Smooth muscle cell (in vitro differentiated cells): ENCODE measurements at regions not wholly inside any gene's neighbourhood (a gene's known extent, or its start where the extent isn't known, plus 50 kb on each side); places are given as distances from the start of the nearest gene placed in this dataset.
"Not testable (repeated sequence)": the region's sequence is repeated elsewhere in the genome, so short reads cannot be mapped to it uniquely, and the experiment has no call there.

Experiments used
- DNase-seq: peaks from one replicate; lab custom pipeline; 2025; ENCODE audit not compliant: unreplicated experiment; lab: John Stamatoyannopoulos, UW
- H2AFZ ChIP-seq: fragments of 200-600 bp; sonication (generic); 2 replicates; pipeline ENCODE4 v1.6.0; 2016; ENCODE audit warnings: antibody characterized with exemption, low read depth, mild to moderate bottlenecking
- H3F3A ChIP-seq: fragments of 200-600 bp; sonication (generic); 2 replicates; pipeline ENCODE4 v1.6.0; 2017; ENCODE audit warnings: antibody characterized with exemption, low read depth
- H3K27ac ChIP-seq: fragments of 200-600 bp; sonication (generic); 2 replicates; pipeline ENCODE4 v1.5.1; 2016; ENCODE audit warnings: low read depth, mild to moderate bottlenecking
- H3K27me3 ChIP-seq: fragments of 200-600 bp; sonication (generic); 2 replicates; pipeline ENCODE4 v1.6.1; 2016; ENCODE audit warnings: low read depth, mild to moderate bottlenecking
- H3K36me3 ChIP-seq: fragments of 200-600 bp; sonication (generic); 2 replicates; pipeline ENCODE4 v1.5.1; 2016; ENCODE audit warnings: low read depth
- H3K4me1 ChIP-seq: fragments of 200-600 bp; sonication (generic); 2 replicates; pipeline ENCODE4 v1.5.1; 2016; ENCODE audit warnings: low read depth
- H3K4me2 ChIP-seq: fragments of 200-600 bp; sonication (generic); 2 replicates; pipeline ENCODE4 v1.6.0; 2016; ENCODE audit warnings: mild to moderate bottlenecking
- H3K4me3 ChIP-seq: fragments of 200-600 bp; sonication (generic); 2 replicates; pipeline ENCODE4 v1.5.1; 2016; ENCODE audit warnings: mild to moderate bottlenecking
- H3K79me2 ChIP-seq: fragments of 200-600 bp; sonication (generic); 2 replicates; pipeline ENCODE4 v1.6.0; 2016; ENCODE audit warnings: low read depth, mild to moderate bottlenecking
- H3K9ac ChIP-seq: fragments of 200-600 bp; sonication (generic); 2 replicates; pipeline ENCODE4 v1.6.0; 2016; ENCODE audit warnings: low read depth
- H3K9me3 ChIP-seq: fragments of 200-600 bp; sonication (generic); replicated peaks from 2 replicates; pipeline ENCODE4 v1.5.1; 2016; ENCODE audit warnings: low read depth
- H4K20me1 ChIP-seq: fragments of 200-600 bp; sonication (generic); 2 replicates; pipeline ENCODE4 v1.6.0; 2016; ENCODE audit warnings: low read depth
- WGBS: methylation state at CpG from one replicate; pipeline ENCODE4 v1.1.7; 2016; ENCODE audit warnings: low lambda C conversion rate; 5-methylcytosine and 5-hydroxymethylcytosine counted together
- TF ChIP-seq, protein P1 (sequence below): fragments of 200-600 bp; sonication (generic); IDR thresholded peaks from 2 replicates; pipeline ENCODE4 v1.5.1; 2017; ENCODE audit warnings: borderline replicate concordance, mild to moderate bottlenecking, antibody characterized with exemption; ENCODE audit not compliant: insufficient read depth, poor library complexity, severe bottlenecking

DNA sequence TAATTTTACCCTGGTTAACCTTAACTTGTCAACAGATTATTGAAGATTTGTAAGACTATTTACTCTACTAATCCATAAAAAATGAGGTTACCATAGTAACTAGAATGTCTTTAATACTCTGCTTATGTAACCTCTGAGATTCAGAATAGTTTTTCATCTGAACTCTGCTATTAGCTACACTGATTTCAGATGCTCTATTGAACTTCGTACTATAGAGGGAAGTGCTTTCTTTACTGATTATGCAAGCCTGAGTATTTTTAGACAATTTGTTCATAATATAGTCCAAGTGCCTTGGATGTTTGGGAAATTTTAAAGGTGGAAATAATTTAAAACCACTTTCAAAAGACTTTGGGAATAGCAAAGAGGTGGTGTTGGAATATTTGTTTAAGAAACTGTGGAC, 107.9 kb upstream of the GBE1 start:
- 93% methylated on average over 1 of the region's 1 CpG for WGBS
- DNase-seq, result no peak

DNA sequence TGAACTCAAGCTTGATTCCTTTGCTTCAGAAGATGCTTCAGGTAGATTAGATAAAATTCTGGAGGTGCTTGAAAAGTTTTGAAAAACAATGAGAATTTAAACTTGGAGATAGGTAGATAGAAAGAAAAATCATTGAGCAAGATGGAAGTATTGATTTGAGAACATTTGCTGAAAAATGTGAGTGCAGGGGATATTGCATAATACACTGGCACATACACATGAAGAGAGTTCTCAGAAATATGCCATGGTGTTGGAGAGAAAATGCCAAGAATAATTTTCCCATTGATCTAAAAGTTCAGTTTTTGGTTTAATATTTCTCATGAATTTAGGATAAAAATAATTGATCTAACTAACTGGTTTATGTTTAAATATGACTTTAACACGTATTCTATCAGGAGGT, 107.2 kb upstream of the GBE1 start:
- H3K79me2 ChIP-seq, result no peaks in the 10 kb centered on the region
- 41% methylated on average over 1 of the region's 1 CpG for WGBS
- no peaks in the 10 kb centered on the region for H4K20me1 ChIP-seq
- H3F3A ChIP-seq, result no peaks in the 10 kb centered on the region
- no peak overlapping the region for H3K9ac ChIP-seq
- peaks cover 5% of the 10 kb centered on the region for H3K4me1 ChIP-seq
- H3K4me2 ChIP-seq, result no peak overlapping the region
- no peaks in the 10 kb centered on the region for H3K27me3 ChIP-seq
- no peaks in the 10 kb centered on the region for H3K36me3 ChIP-seq
- no peak overlapping the region for H3K4me3 ChIP-seq
- TF ChIP-seq, protein P1, sequence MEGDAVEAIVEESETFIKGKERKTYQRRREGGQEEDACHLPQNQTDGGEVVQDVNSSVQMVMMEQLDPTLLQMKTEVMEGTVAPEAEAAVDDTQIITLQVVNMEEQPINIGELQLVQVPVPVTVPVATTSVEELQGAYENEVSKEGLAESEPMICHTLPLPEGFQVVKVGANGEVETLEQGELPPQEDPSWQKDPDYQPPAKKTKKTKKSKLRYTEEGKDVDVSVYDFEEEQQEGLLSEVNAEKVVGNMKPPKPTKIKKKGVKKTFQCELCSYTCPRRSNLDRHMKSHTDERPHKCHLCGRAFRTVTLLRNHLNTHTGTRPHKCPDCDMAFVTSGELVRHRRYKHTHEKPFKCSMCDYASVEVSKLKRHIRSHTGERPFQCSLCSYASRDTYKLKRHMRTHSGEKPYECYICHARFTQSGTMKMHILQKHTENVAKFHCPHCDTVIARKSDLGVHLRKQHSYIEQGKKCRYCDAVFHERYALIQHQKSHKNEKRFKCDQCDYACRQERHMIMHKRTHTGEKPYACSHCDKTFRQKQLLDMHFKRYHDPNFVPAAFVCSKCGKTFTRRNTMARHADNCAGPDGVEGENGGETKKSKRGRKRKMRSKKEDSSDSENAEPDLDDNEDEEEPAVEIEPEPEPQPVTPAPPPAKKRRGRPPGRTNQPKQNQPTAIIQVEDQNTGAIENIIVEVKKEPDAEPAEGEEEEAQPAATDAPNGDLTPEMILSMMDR, result no peak
- no peak overlapping the region for H2AFZ ChIP-seq
- no peak overlapping the region for H3K27ac ChIP-seq
- no peak for DNase-seq
- no peaks in the 10 kb centered on the region for H3K9me3 ChIP-seq

More for the DNA sequence above, 107.9 kb upstream of the GBE1 start:
- no peak overlapping the region for H3K4me2 ChIP-seq
- no peaks in the 10 kb centered on the region for H3K9me3 ChIP-seq
- TF ChIP-seq, protein P1, result no peak
- no peaks in the 10 kb centered on the region for H4K20me1 ChIP-seq
- no peaks in the 10 kb centered on the region for H3F3A ChIP-seq
- no peak overlapping the region for H3K27ac ChIP-seq
- H2AFZ ChIP-seq, result no peak overlapping the region
- H3K9ac ChIP-seq, result no peak overlapping the region
- no peaks in the 10 kb centered on the region for H3K79me2 ChIP-seq
- no peaks in the 10 kb centered on the region for H3K36me3 ChIP-seq
- H3K27me3 ChIP-seq, result no peaks in the 10 kb centered on the region
- H3K4me1 ChIP-seq, result peaks cover 3% of the 10 kb centered on the region
- H3K4me3 ChIP-seq, result no peak overlapping the region

DNA sequence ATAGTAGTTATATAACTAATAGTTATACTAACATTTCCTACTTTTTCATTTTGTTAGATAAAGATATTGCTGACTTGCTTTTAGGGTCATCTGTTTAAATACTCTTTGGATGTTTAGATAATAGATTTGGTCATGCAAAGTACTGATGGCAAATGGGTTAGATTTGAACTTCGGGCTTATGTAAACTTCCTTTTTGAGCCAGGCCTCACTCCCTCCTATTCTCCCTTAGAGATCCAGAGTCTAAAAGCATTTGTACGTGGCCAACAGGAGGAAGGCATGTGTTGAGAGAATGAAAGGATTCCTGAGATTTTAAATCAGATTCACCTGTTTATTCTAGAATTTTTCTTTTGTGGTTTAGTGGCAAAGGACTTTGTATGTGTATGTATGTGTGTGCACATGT, 106.4 kb upstream of the GBE1 start:
- Histone ChIP-seq H3K4me1 (peaks cover 5% of the 10 kb centered on the region), H3K27me3 (no peaks in the 10 kb centered on the region), H3K27ac (no peak overlapping the region), H3K4me3 (no peak overlapping the region), H3K79me2 (no peaks in the 10 kb centered on the region), H3K36me3 (no peaks in the 10 kb centered on the region), H3K4me2 (no peak overlapping the region), H4K20me1 (no peaks in the 10 kb centered on the region), H3K9me3 (no peaks in the 10 kb centered on the region), H3K9ac (no peak overlapping the region), H2AFZ (no peak overlapping the region), H3F3A (no peaks in the 10 kb centered on the region)
- TF ChIP-seq, protein P1, result no peak
- WGBS, result 88% methylated on average over 2 of the region's 2 CpGs
- DNase-seq, result no peak

DNA sequence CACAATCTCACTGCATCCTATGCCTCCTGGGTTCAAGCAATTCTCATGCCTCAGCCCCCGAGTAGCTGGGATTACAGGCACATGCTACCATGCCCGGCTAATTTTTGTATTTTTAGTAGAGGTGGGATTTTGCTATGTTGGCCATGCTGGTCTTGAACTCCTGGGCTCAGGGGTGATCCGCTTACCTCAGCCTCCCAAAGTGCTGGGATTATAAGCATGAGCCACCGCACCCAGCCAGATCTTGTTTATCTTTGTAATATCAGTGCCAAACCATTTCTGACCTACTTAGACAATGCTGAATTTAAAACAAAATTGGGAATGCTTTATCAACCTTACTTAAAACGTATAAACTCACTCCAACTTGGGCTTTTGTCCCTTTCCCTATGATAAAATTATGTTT, 103.7 kb upstream of the GBE1 start:
- not testable (repeated sequence) for H3K9me3 ChIP-seq, H3K9ac ChIP-seq, H3K79me2 ChIP-seq, H3K4me3 ChIP-seq, H3K36me3 ChIP-seq, DNase-seq, H2AFZ ChIP-seq, H3K27me3 ChIP-seq, H4K20me1 ChIP-seq, H3K27ac ChIP-seq, H3K4me2 ChIP-seq, H3F3A ChIP-seq
- 93% methylated on average over 5 of the region's 5 CpGs for WGBS
- peaks cover 16% of the 10 kb centered on the region for H3K4me1 ChIP-seq
